Kidney (tissue), 13 donors: ENCODE measurements at regions not wholly inside any gene's neighbourhood (a gene's known extent, or its start where the extent isn't known, plus 50 kb on each side); places are given as distances from the start of the nearest gene placed in this dataset.
"Not testable (repeated sequence)": the region's sequence is repeated elsewhere in the genome, so short reads cannot be mapped to it uniquely, and the experiment has no call there.

ENCODE experiments used
- DNase-seq, 5 donors: peaks; one replicate each; pipeline ENCODE4 v3.0.0-alpha.2; 2013 to 2020
- FAIRE-seq: peaks from 2 replicates; lab custom pipeline; 2012; peaks lifted over from hg19 to GRCh38; lab: Jason Lieb, UNC
- H3K27ac ChIP-seq, 2 donors: one replicate each; pipeline ENCODE4 v1.7.0; 2013; ENCODE audit warnings: low read depth in 2 of 2, low read length in 2 of 2, inconsistent platforms in 1 of 2
- H3K27me3 ChIP-seq: one replicate; pipeline ENCODE4 v1.7.1; 2013; ENCODE audit warnings: low read length, inconsistent platforms; ENCODE audit not compliant: control insufficient read depth, insufficient read depth
- H3K36me3 ChIP-seq, 3 donors: one replicate each; pipeline versions ENCODE4 v1.7.0 to v1.7.1; 2013; ENCODE audit warnings: low read length in 3 of 3, control low read depth in 1 of 3, inconsistent platforms in 1 of 3; ENCODE audit not compliant: insufficient read depth in 3 of 3, control insufficient read depth in 2 of 3
- H3K4me1 ChIP-seq, 3 donors: one replicate each; pipeline versions ENCODE4 v1.7.0 to v1.7.1; 2013; ENCODE audit warnings: low read length in 3 of 3, inconsistent platforms in 1 of 3, low read depth in 1 of 3; ENCODE audit not compliant: control insufficient read depth in 2 of 3, insufficient read depth in 2 of 3
- H3K4me3 ChIP-seq, 3 donors: one replicate each; pipeline versions ENCODE4 v1.7.0 to v1.8.1; 2013; ENCODE audit warnings: low read length in 3 of 3, control low read depth in 1 of 3, inconsistent platforms in 1 of 3
- H3K9ac ChIP-seq, 3 donors: one replicate each; pipeline versions ENCODE4 v1.7.0 to v1.7.1; 2013; ENCODE audit warnings: low read length in 3 of 3, control low read depth in 1 of 3, inconsistent platforms in 1 of 3
- H3K9me3 ChIP-seq, 3 donors: one replicate each; pipeline versions ENCODE4 v1.7.0 to v1.7.1; 2013; ENCODE audit warnings: low read length in 3 of 3, control low read depth in 1 of 3, inconsistent platforms in 1 of 3; ENCODE audit not compliant: control insufficient read depth in 2 of 3, insufficient read depth in 1 of 3
- CTCF ChIP-seq: IDR thresholded peaks from 3 replicates; pipeline ENCODE4 v1.5.1; 2012; ENCODE audit warnings: mild to moderate bottlenecking, moderate library complexity, borderline replicate concordance; ENCODE audit not compliant: insufficient read depth; ENCODE audit errors: extremely low read depth
- intact Hi-C: fragments of 100-400 bp; cut with DNase I; formaldehyde crosslinking; loops from one replicate; pipeline ENCODE4 v1.11.1; 2022
- donor health status: control.
- donor health status: control.
- donor health status: control.
- donor health status: control.
- donor health status: control.
- donor health status: DM: yes; HTN: yes; CAD: no.
- donor health status: Normal renal cell carcinoma (clear cell type).

GRCh38 chr12:41653386-41654326 lies 465.5 kb downstream of the PDZRN4 start:
- intact Hi-C loops, result no loop called here
- H3K27ac ChIP-seq, result no peak overlapping the region
- H3K9me3 ChIP-seq, result no peaks in the 10 kb centered on the region
- H3K4me3 ChIP-seq, result no peak overlapping the region
- no peak overlapping the region for H3K9ac ChIP-seq
- no peaks in the 10 kb centered on the region for H3K36me3 ChIP-seq
- no peaks in the 10 kb centered on the region for H3K4me1 ChIP-seq
- TF ChIP-seq CTCF, result no peak
- H3K27me3 ChIP-seq, result no peaks in the 10 kb centered on the region
- DNase-seq (no peak), FAIRE-seq (no peak)

- Histone ChIP-seq H3K9me3 (no peaks in the 10 kb centered on the region), H3K36me3 (no peaks in the 10 kb centered on the region), H3K4me1 (no peaks in the 10 kb centered on the region), H3K27me3 (no peaks in the 10 kb centered on the region), H3K9ac (no peak overlapping the region), H3K4me3 (no peak overlapping the region), H3K27ac (no peak overlapping the region)
- FAIRE-seq (no peak), DNase-seq (no peak)
- no peak for TF ChIP-seq CTCF
- intact Hi-C loops, result no loop called here
Measured at GRCh38 chr12:41652981-41653380, 464.9 kb downstream of the PDZRN4 start.

GRCh38 chr12:41645624-41646023 lies 457.5 kb downstream of the PDZRN4 start:
- no peak overlapping the region for H3K4me3 ChIP-seq
- no peak for TF ChIP-seq CTCF
- DNase-seq (no peak), FAIRE-seq (no peak)
- no peaks in the 10 kb centered on the region for H3K36me3 ChIP-seq
- H3K9ac ChIP-seq, result no peak overlapping the region
- no peaks in the 10 kb centered on the region for H3K4me1 ChIP-seq
- intact Hi-C loops, result no loop called here
- H3K27ac ChIP-seq, result no peak overlapping the region
- H3K9me3 ChIP-seq, result no peaks in the 10 kb centered on the region
- no peaks in the 10 kb centered on the region for H3K27me3 ChIP-seq

- H3K4me1 ChIP-seq, H3K9ac ChIP-seq, DNase-seq, H3K27me3 ChIP-seq, H3K4me3 ChIP-seq, FAIRE-seq, intact Hi-C loops, H3K36me3 ChIP-seq, H3K27ac ChIP-seq, H3K9me3 ChIP-seq: not testable (repeated sequence)
Measured at GRCh38 chr12:41642808-41643207, 454.7 kb downstream of the PDZRN4 start.
